PC-9 (cell line): ENCODE measurements at regions not wholly inside any gene's neighbourhood (a gene's known extent, or its start where the extent isn't known, plus 50 kb on each side); places are given as distances from the start of the nearest gene placed in this dataset.

Experiments used
- BruUV-seq: library from RNA; stranded (reverse); fragments of 400-500 nt; replicated peaks from 2 replicates; lab custom pipeline; 2021; lab: Mats Ljungman, UMichigan
- CTCF ChIA-PET: fragments of 300-600 bp; sonication (Branson Sonifier 250); formaldehyde crosslinking; loops from one replicate; lab custom pipeline; 2022; ENCODE audit warnings: antibody characterized with exemption; lab: Charles Lee
- POLR2A ChIA-PET: fragments of 300-600 bp; sonication (Branson Sonifier 250); formaldehyde crosslinking; loops from one replicate; lab custom pipeline; 2022; ENCODE audit warnings: antibody characterized with exemption; ENCODE audit not compliant: unreplicated experiment; lab: Charles Lee
- DNase-seq, 2 experiments: peaks; one replicate each; pipeline versions ENCODE4 v3.0.0 to v3.0.0-alpha.2; 2015 to 2022; ENCODE audit warnings: mixed read lengths in 1 of 2
- H2AFZ ChIP-seq: fragments of 200-600 bp; sonication (generic); 2 replicates; pipeline ENCODE4 v1.8.1; 2017; ENCODE audit warnings: antibody characterized with exemption
- H3F3A ChIP-seq: fragments of 200-600 bp; sonication (generic); 2 replicates; pipeline ENCODE4 v1.8.1; 2017; ENCODE audit warnings: antibody characterized with exemption, mild to moderate bottlenecking, low read depth; ENCODE audit not compliant: insufficient read depth
- H3K27ac ChIP-seq: fragments of 200-600 bp; sonication (generic); 2 replicates; pipeline ENCODE4 v1.6.1; 2016; ENCODE audit warnings: mixed run types
- H3K27me3 ChIP-seq: fragments of 200-600 bp; sonication (generic); 2 replicates; pipeline ENCODE4 v1.6.1; 2016; ENCODE audit warnings: low read depth, mixed run types; ENCODE audit not compliant: insufficient read depth
- H3K36me3 ChIP-seq: fragments of 200-600 bp; sonication (generic); 2 replicates; pipeline ENCODE4 v1.6.1; 2016; ENCODE audit warnings: low read depth, mixed run types
- H3K4me1 ChIP-seq: fragments of 200-600 bp; sonication (generic); replicated peaks from 2 replicates; pipeline ENCODE4 v1.6.1; 2016; ENCODE audit warnings: mixed run types; ENCODE audit not compliant: insufficient read depth
- H3K4me2 ChIP-seq: fragments of 200-600 bp; sonication (generic); 2 replicates; pipeline ENCODE4 v1.6.1; 2017; ENCODE audit warnings: mixed run types
- H3K4me3 ChIP-seq: fragments of 200-600 bp; sonication (generic); 2 replicates; pipeline ENCODE4 v1.6.1; 2016; ENCODE audit warnings: mixed run types
- H3K79me2 ChIP-seq: fragments of 200-600 bp; sonication (generic); 2 replicates; pipeline ENCODE4 v1.6.1; 2017; ENCODE audit warnings: low read depth, mixed run types
- H3K9me2 ChIP-seq: fragments of 200-600 bp; sonication (generic); 2 replicates; pipeline ENCODE4 v1.8.1; 2017; ENCODE audit warnings: mild to moderate bottlenecking; ENCODE audit not compliant: insufficient read depth
- H3K9me3 ChIP-seq: fragments of 200-600 bp; sonication (generic); 2 replicates; pipeline ENCODE4 v1.8.1; 2016; ENCODE audit warnings: low read depth; ENCODE audit not compliant: insufficient read depth
- H4K20me1 ChIP-seq: fragments of 200-600 bp; sonication (generic); 2 replicates; pipeline ENCODE4 v1.8.1; 2017; ENCODE audit not compliant: insufficient read depth
- CTCF ChIP-seq: fragments of 200-600 bp; sonication (generic); conservative IDR thresholded peaks from 2 replicates; pipeline ENCODE4 v1.6.1; 2017; ENCODE audit warnings: mixed run types, antibody characterized with exemption, mild to moderate bottlenecking, moderate library complexity
- EZH2 ChIP-seq: fragments of 200-600 bp; sonication (generic); IDR thresholded peaks from 2 replicates; pipeline ENCODE4 v1.8.0; 2017; ENCODE audit warnings: antibody characterized with exemption, low read depth
- intact Hi-C: fragments of 100-400 bp; cut with micrococcal nuclease; formaldehyde crosslinking; loops from one replicate; pipeline ENCODE4 v1.10.0; 2022; ENCODE audit not compliant: unreplicated experiment

- H3K9me2 ChIP-seq, result no peaks in the 10 kb centered on the region
- BruUV-seq, result no TSS peak
- ChIA-PET CTCF (no interaction called here), POLR2A (no interaction called here)
- H3K9me3 ChIP-seq, result no peaks in the 10 kb centered on the region
- H3K27me3 ChIP-seq, result peaks cover 19% of the 10 kb centered on the region; the same call in 1 of the 2 replicates
- H3K27ac ChIP-seq, result no peak overlapping the region
- no peaks in the 10 kb centered on the region for H3K36me3 ChIP-seq
- TF ChIP-seq CTCF, result no peak
- TF ChIP-seq EZH2, result no peak
- DNase-seq, result no peak
- no peaks in the 10 kb centered on the region for H3F3A ChIP-seq
- H3K4me2 ChIP-seq, result no peak overlapping the region
- no peak overlapping the region for H2AFZ ChIP-seq
- intact Hi-C loops, result no loop called here
- no peaks in the 10 kb centered on the region for H3K79me2 ChIP-seq
- H3K4me3 ChIP-seq, result no peak overlapping the region
- 0 out of 2 replicates have a peak, but pooled peaks cover under 1% of the 10 kb centered on the region for H3K4me1 ChIP-seq
- H4K20me1 ChIP-seq, result no peaks in the 10 kb centered on the region
Observed at GRCh38 chr5:6252581-6252980, 125.8 kb downstream of the MED10 start.

GRCh38 chr5:6251565-6252102 lies 126.7 kb downstream of the MED10 start:
- POLR2A ChIA-PET, result no interaction called here
- Histone ChIP-seq H3F3A (no peaks in the 10 kb centered on the region), H3K4me1 (peaks cover 10% of the 10 kb centered on the region), H3K36me3 (no peaks in the 10 kb centered on the region), H2AFZ (no peak overlapping the region), H3K4me2 (no peak overlapping the region), H3K9me3 (no peaks in the 10 kb centered on the region), H3K27me3 (peaks cover 19% of the 10 kb centered on the region; the same call in 1 of the 2 replicates), H3K79me2 (no peaks in the 10 kb centered on the region), H3K27ac (no peak overlapping the region), H3K9me2 (no peaks in the 10 kb centered on the region), H4K20me1 (no peaks in the 10 kb centered on the region), H3K4me3 (no peak overlapping the region)
- BruUV-seq, result no TSS peak
- no peak for TF ChIP-seq EZH2
- TF ChIP-seq CTCF, result no peak
- CTCF ChIA-PET, result no interaction called here
- no peak for DNase-seq
- intact Hi-C loops, result no loop called here

GRCh38 chr5:6250121-6250520 lies 128.2 kb downstream of the MED10 start:
- Histone ChIP-seq H3K4me1 (peaks cover 15% of the 10 kb centered on the region), H4K20me1 (no peaks in the 10 kb centered on the region), H3K4me2 (no peak overlapping the region), H3K9me2 (no peaks in the 10 kb centered on the region), H2AFZ (no peak overlapping the region), H3K27ac (no peak overlapping the region), H3K9me3 (no peaks in the 10 kb centered on the region), H3K4me3 (no peak overlapping the region), H3K27me3 (peaks cover 19% of the 10 kb centered on the region; the same call in 1 of the 2 replicates), H3K36me3 (no peaks in the 10 kb centered on the region), H3F3A (no peaks in the 10 kb centered on the region), H3K79me2 (no peaks in the 10 kb centered on the region)
- no peak for TF ChIP-seq EZH2
- no peak for TF ChIP-seq CTCF
- intact Hi-C loops, result no loop called here
- POLR2A ChIA-PET, result no interaction called here
- DNase-seq, result no peak
- no TSS peak for BruUV-seq
- CTCF ChIA-PET, result no interaction called here
